H1 (cell line): ENCODE measurements at regions not wholly inside any gene's neighbourhood (a gene's known extent, or its start where the extent isn't known, plus 50 kb on each side); places are given as distances from the start of the nearest gene placed in this dataset.
A peak's percentile ranks its signal among the peaks of the same experiment; 100 is the strongest.
"Not testable (repeated sequence)": the region's sequence is repeated elsewhere in the genome, so short reads cannot be mapped to it uniquely, and the experiment has no call there.

Experiments
- CTCF ChIA-PET: fragments of 300-600 bp; sonication (Branson Sonifier 250); formaldehyde crosslinking; loops from one replicate; lab custom pipeline; 2021; ENCODE audit not compliant: partially characterized antibody; lab: Charles Lee
- POLR2A ChIA-PET: fragments of 300-600 bp; sonication (Branson Sonifier 250); formaldehyde crosslinking; loops from one replicate; lab custom pipeline; 2021; ENCODE audit warnings: inconsistent platforms; ENCODE audit not compliant: partially characterized antibody; lab: Charles Lee
- DNase-seq, 2 experiments: peaks; one replicate each; pipeline versions ENCODE4 v3.0.0 to v3.0.0-alpha.2; 2010 to 2022; ENCODE audit warnings: low spot score in 2 of 2, low read depth in 1 of 2, mixed read lengths in 1 of 2
- FAIRE-seq: peaks from 2 replicates; lab custom pipeline; 2011; peaks lifted over from hg19 to GRCh38; lab: Jason Lieb, UNC
- H2AFZ ChIP-seq: 2 replicates; pipeline ENCODE4 v1.8.1; 2012; ENCODE audit warnings: low read length, inconsistent platforms
- H2AK5ac ChIP-seq: 2 replicates; pipeline ENCODE4 v1.6.1; 2013; ENCODE audit warnings: low read depth, low read length
- H2BK120ac ChIP-seq: replicated peaks from 2 replicates; pipeline ENCODE3; 2013; ENCODE audit warnings: low read depth, low read length, inconsistent platforms
- H2BK12ac ChIP-seq: 2 replicates; pipeline ENCODE4 v1.6.1; 2013; ENCODE audit warnings: low read depth, low read length
- H2BK15ac ChIP-seq: 2 replicates; pipeline ENCODE4 v1.6.1; 2013; ENCODE audit warnings: low read length
- H2BK20ac ChIP-seq: 2 replicates; pipeline ENCODE4 v1.6.1; 2013; ENCODE audit warnings: low read length
- H2BK5ac ChIP-seq: 2 replicates; pipeline ENCODE4 v1.6.1; 2013; ENCODE audit warnings: low read depth, low read length
- H3K14ac ChIP-seq: 2 replicates; pipeline ENCODE4 v1.6.1; 2013; ENCODE audit warnings: inconsistent platforms; ENCODE audit not compliant: insufficient read length
- H3K18ac ChIP-seq: 2 replicates; pipeline ENCODE4 v1.6.1; 2013; ENCODE audit warnings: low read length; ENCODE audit errors: extremely low read depth
- H3K23ac ChIP-seq: 2 replicates; pipeline ENCODE4 v1.6.1; 2013; ENCODE audit warnings: inconsistent platforms; ENCODE audit not compliant: insufficient read length
- H3K23me2 ChIP-seq: 2 replicates; pipeline ENCODE4 v1.6.1; 2013; ENCODE audit warnings: low read depth, low read length
- H3K27ac ChIP-seq: 2 replicates; pipeline ENCODE4 v1.6.1; 2011; ENCODE audit warnings: low read depth, low read length, inconsistent platforms
- H3K27me3 ChIP-seq, 4 experiments: replicated peaks in 1 of 4; 1 replicate in 1 of 4; 2 replicates in 3 of 4; pipeline versions ENCODE4 v1.6.1 to v1.8.1; 2011 to 2013; ENCODE audit warnings: low read length in 3 of 4, mild to moderate bottlenecking in 3 of 4, inconsistent platforms in 2 of 4, mixed read lengths in 2 of 4, moderate library complexity in 1 of 4; ENCODE audit not compliant: control insufficient read depth in 3 of 4, insufficient read depth in 3 of 4; ENCODE audit errors: extremely low read depth in 1 of 4
- H3K36me3 ChIP-seq, 4 experiments: 2 replicates each; pipeline versions ENCODE4 v1.6.1 to v1.8.1; 2011 to 2013; ENCODE audit warnings: mild to moderate bottlenecking in 4 of 4, low read length in 3 of 4, moderate library complexity in 2 of 4, control low read depth in 1 of 4, inconsistent platforms in 1 of 4; ENCODE audit not compliant: insufficient read depth in 4 of 4, control insufficient read depth in 2 of 4
- H3K4ac ChIP-seq: replicated peaks from 2 replicates; pipeline ENCODE3; 2013; ENCODE audit warnings: low read length, low read depth, mixed read lengths, inconsistent platforms; ENCODE audit not compliant: insufficient read length
- H3K4me1 ChIP-seq, 4 experiments: replicated peaks in 1 of 4; 1 replicate in 1 of 4; 2 replicates in 3 of 4; pipeline versions ENCODE4 v1.6.1 to v1.8.1; 2011 to 2013; ENCODE audit warnings: low read length in 3 of 4, inconsistent platforms in 2 of 4, mixed read lengths in 1 of 4; ENCODE audit not compliant: insufficient read depth in 4 of 4, control insufficient read depth in 3 of 4
- H3K4me2 ChIP-seq, 2 experiments: 2 replicates each; pipeline versions ENCODE4 v1.6.1 to v1.8.1; 2011 to 2013; ENCODE audit warnings: low read depth in 2 of 2, low read length in 2 of 2, control low read depth in 1 of 2, inconsistent platforms in 1 of 2, mild to moderate bottlenecking in 1 of 2; ENCODE audit not compliant: insufficient read depth in 1 of 2
- H3K4me3 ChIP-seq, 4 experiments: fragments of 200-600, 300-600 bp in 1 of 4; sonication (generic), shearing (Covaris generic), sonication (Bioruptor Twin) in 1 of 4; 2 replicates each; pipeline versions ENCODE4 v1.5.1 to v1.8.1; 2011 to 2016; ENCODE audit warnings: low read length in 4 of 4, low read depth in 3 of 4, control low read depth in 2 of 4, inconsistent platforms in 2 of 4, mild to moderate bottlenecking in 2 of 4, mixed read lengths in 1 of 4, moderate library complexity in 1 of 4; ENCODE audit not compliant: insufficient read depth in 2 of 4; ENCODE audit errors: extremely low read depth in 1 of 4
- H3K56ac ChIP-seq: replicated peaks from 2 replicates; pipeline ENCODE3; 2013; ENCODE audit warnings: low read depth, mild to moderate bottlenecking, mixed read lengths, low read length, inconsistent platforms; ENCODE audit not compliant: insufficient read length
- H3K79me1 ChIP-seq: 2 replicates; pipeline ENCODE4 v1.6.1; 2013; ENCODE audit warnings: low read depth, low read length, control low read depth
- H3K79me2 ChIP-seq, 2 experiments: 2 replicates each; pipeline versions ENCODE4 v1.6.1 to v1.8.1; 2012 to 2013; ENCODE audit warnings: low read length in 2 of 2, mild to moderate bottlenecking in 2 of 2, inconsistent platforms in 1 of 2; ENCODE audit not compliant: insufficient read depth in 2 of 2, control insufficient read depth in 1 of 2
- H3K9ac ChIP-seq, 4 experiments: replicated peaks in 1 of 4; 1 replicate in 1 of 4; 2 replicates in 3 of 4; pipeline versions ENCODE4 v1.6.1 to v1.8.1; 2011 to 2013; ENCODE audit warnings: low read depth in 3 of 4, low read length in 3 of 4, control low read depth in 2 of 4, mild to moderate bottlenecking in 2 of 4, moderate library complexity in 2 of 4, inconsistent platforms in 1 of 4; ENCODE audit errors: extremely low read depth in 1 of 4
- H3K9me3 ChIP-seq, 2 experiments: 2 replicates each; pipeline versions ENCODE4 v1.6.1 to v1.8.1; 2012 to 2013; ENCODE audit warnings: mild to moderate bottlenecking in 2 of 2, moderate library complexity in 2 of 2, control low read depth in 1 of 2, inconsistent platforms in 1 of 2, low read depth in 1 of 2, low read length in 1 of 2, mixed read lengths in 1 of 2; ENCODE audit not compliant: insufficient read depth in 2 of 2
- H4K20me1 ChIP-seq, 2 experiments: replicated peaks in 1 of 2; 2 replicates each; pipeline versions ENCODE3 to v1.8.1; 2011 to 2013; ENCODE audit warnings: inconsistent platforms in 2 of 2, low read length in 2 of 2, mild to moderate bottlenecking in 1 of 2; ENCODE audit not compliant: insufficient read depth in 2 of 2, control insufficient read depth in 1 of 2
- H4K5ac ChIP-seq: 2 replicates; pipeline ENCODE4 v1.6.1; 2013; ENCODE audit warnings: low read length, low read depth, mixed read lengths, inconsistent platforms; ENCODE audit not compliant: insufficient read length
- H4K8ac ChIP-seq: 2 replicates; pipeline ENCODE4 v1.8.0; 2013; ENCODE audit warnings: mild to moderate bottlenecking, moderate library complexity, low read length, inconsistent platforms; ENCODE audit not compliant: insufficient read depth; ENCODE audit errors: extremely low read depth
- H4K91ac ChIP-seq: replicated peaks from 2 replicates; pipeline ENCODE3; 2013; ENCODE audit warnings: low read length, mixed read lengths, inconsistent platforms; ENCODE audit not compliant: insufficient read length
- WGBS, 2 experiments: shearing (Covaris generic) in 1 of 2; methylation state at CpG; one replicate each; pipeline versions ENCODE4 v1.1.6 to v1.1.7; 2013 to 2015; ENCODE audit warnings: low lambda C conversion rate in 2 of 2, mixed read lengths in 2 of 2, inconsistent platforms in 1 of 2, low coverage in 1 of 2, missing lambda C conversion rate in 1 of 2; ENCODE audit not compliant: insufficient replicate concordance in 2 of 2, insufficient coverage in 1 of 2, insufficient read length in 1 of 2; ENCODE audit errors: extremely low coverage in 1 of 2, missing lambda C conversion rate in 1 of 2; 5-methylcytosine and 5-hydroxymethylcytosine counted together

GRCh38 chr16:29202025-29202632, 204.4 kb downstream of the NPIPB11 start:
- H3K36me3 ChIP-seq, H3K4me2 ChIP-seq, H3K4ac ChIP-seq, H3K9ac ChIP-seq, H3K23ac ChIP-seq, FAIRE-seq, H3K79me2 ChIP-seq, H3K79me1 ChIP-seq, H2AFZ ChIP-seq, H3K14ac ChIP-seq, H3K18ac ChIP-seq, H2BK20ac ChIP-seq, H3K9me3 ChIP-seq, H2BK120ac ChIP-seq, H2BK12ac ChIP-seq, H4K5ac ChIP-seq, H2BK5ac ChIP-seq, H3K27ac ChIP-seq, H3K56ac ChIP-seq, H4K20me1 ChIP-seq, CTCF ChIA-PET, H3K4me1 ChIP-seq, POLR2A ChIA-PET, H2AK5ac ChIP-seq, H4K91ac ChIP-seq, H3K27me3 ChIP-seq, H3K4me3 ChIP-seq, H2BK15ac ChIP-seq, H4K8ac ChIP-seq: not testable (repeated sequence)
- peaks cover 13% of the 10 kb centered on the region; the same call in 1 of the 2 replicates for H3K23me2 ChIP-seq
- DNase-seq, result peak in 1 of 2 experiments; percentile 33
- WGBS, 2 experiments, result 74% methylated on average over 7 of the region's 8 CpGs; no CpG with 5 or more reads in 1 of the 2 experiments
